ENCODE measurements at regions not wholly inside any gene's neighbourhood (a gene's known extent, or its start where the extent isn't known, plus 50 kb on each side); places are given as distances from the start of the nearest gene placed in this dataset.

GRCh38 chr5:144105371-144105770 lies 65.1 kb downstream of the YIPF5 start:
- TF ChIP-seq, protein P1, sequence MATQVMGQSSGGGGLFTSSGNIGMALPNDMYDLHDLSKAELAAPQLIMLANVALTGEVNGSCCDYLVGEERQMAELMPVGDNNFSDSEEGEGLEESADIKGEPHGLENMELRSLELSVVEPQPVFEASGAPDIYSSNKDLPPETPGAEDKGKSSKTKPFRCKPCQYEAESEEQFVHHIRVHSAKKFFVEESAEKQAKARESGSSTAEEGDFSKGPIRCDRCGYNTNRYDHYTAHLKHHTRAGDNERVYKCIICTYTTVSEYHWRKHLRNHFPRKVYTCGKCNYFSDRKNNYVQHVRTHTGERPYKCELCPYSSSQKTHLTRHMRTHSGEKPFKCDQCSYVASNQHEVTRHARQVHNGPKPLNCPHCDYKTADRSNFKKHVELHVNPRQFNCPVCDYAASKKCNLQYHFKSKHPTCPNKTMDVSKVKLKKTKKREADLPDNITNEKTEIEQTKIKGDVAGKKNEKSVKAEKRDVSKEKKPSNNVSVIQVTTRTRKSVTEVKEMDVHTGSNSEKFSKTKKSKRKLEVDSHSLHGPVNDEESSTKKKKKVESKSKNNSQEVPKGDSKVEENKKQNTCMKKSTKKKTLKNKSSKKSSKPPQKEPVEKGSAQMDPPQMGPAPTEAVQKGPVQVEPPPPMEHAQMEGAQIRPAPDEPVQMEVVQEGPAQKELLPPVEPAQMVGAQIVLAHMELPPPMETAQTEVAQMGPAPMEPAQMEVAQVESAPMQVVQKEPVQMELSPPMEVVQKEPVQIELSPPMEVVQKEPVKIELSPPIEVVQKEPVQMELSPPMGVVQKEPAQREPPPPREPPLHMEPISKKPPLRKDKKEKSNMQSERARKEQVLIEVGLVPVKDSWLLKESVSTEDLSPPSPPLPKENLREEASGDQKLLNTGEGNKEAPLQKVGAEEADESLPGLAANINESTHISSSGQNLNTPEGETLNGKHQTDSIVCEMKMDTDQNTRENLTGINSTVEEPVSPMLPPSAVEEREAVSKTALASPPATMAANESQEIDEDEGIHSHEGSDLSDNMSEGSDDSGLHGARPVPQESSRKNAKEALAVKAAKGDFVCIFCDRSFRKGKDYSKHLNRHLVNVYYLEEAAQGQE (IDR thresholded peaks at IDR 0.05; ENCODE audit: low read depth): no peak

GRCh38 chr5:144108131-144108530 lies 62.3 kb downstream of the YIPF5 start:
- no peak for TF ChIP-seq MAX (IDR thresholded peaks at IDR 0.05)
- TF ChIP-seq, protein P2, sequence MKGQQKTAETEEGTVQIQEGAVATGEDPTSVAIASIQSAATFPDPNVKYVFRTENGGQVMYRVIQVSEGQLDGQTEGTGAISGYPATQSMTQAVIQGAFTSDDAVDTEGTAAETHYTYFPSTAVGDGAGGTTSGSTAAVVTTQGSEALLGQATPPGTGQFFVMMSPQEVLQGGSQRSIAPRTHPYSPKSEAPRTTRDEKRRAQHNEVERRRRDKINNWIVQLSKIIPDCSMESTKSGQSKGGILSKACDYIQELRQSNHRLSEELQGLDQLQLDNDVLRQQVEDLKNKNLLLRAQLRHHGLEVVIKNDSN (IDR thresholded peaks at IDR 0.05): no peak

Data from Ishikawa (cell line).